ENCODE measurements at regions not wholly inside any gene's neighbourhood (a gene's known extent, or its start where the extent isn't known, plus 50 kb on each side); places are given as distances from the start of the nearest gene placed in this dataset.

DNA sequence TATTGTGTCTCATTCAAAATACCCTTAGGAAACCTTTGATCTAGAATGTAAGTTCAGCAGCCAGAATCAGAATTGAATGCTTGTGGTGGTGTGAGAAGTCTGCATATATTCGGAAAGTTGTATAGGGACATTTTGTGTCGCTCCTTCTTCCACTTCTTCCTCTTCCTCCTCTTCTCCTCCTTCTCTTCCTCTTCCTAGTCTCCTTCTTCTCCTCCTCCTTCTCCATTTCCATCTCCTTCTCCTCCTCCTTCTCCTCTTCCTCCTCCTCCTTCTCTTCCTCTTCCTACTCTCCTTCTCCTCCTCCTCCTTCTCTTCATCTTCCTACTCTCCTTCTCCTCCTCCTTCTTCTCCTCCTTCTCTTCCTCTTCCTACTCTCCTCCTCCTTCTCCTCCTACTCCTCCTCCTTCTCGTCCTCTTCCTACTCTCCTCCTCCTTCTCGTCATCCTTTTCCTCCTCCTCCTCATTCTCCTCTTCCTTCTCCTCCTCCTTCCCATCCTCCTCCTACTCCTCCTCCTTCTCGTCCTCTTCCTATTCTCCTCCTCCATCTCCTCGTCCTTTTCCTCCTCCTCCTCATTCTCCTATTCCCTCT lies 749.3 kb upstream of the GOLIM4 start:
- Histone ChIP-seq H3K4me3 (no peak overlapping the region), H3K9me3 (ENCODE audit: low read depth, low read length) (no peaks in the 10 kb centered on the region), H3K27ac (no peak overlapping the region), H3K9ac (ENCODE audit: insufficient read length) (no peak overlapping the region), H3K36me3 (ENCODE audit: insufficient read depth, low read length) (no peaks in the 10 kb centered on the region)
- TF ChIP-seq EZH2 (IDR thresholded peaks at IDR 0.05) (no peak), FOXP2 (optimal IDR thresholded peaks at IDR 0.05; ENCODE audit: control extremely low read depth, extremely low read length, insufficient read depth) (no peak), POLR2AphosphoS5 (IDR thresholded peaks at IDR 0.05; ENCODE audit: borderline replicate concordance, low read depth, low read length) (no peak)
- DNase-seq (ENCODE audit: low read depth, low spot score), result no peak

DNA sequence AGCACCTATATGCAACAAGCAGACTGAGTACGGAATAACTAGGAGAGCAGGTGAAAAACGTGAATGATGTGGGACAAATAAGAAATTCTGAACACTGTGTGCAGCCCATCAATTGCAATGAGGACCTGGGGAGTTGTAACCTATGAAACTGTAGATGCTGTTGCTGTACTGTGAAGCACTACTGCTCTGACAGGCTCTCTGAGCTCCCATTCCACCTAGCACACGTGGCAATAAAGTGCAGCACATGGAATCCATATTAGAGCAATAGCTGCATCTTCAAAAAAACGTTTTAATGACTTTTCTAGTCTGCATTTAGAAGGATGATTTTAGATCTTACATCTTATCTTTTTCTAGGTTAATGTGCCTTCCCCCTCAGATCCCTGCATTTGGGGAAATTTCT lies 748.7 kb upstream of the GOLIM4 start:
- H3K27ac ChIP-seq, result no peak overlapping the region
- TF ChIP-seq EZH2 (IDR thresholded peaks at IDR 0.05) (no peak), POLR2AphosphoS5 (IDR thresholded peaks at IDR 0.05; ENCODE audit: borderline replicate concordance, low read depth, low read length) (no peak), FOXP2 (optimal IDR thresholded peaks at IDR 0.05; ENCODE audit: control extremely low read depth, extremely low read length, insufficient read depth) (no peak)
- no peak overlapping the region for H3K4me3 ChIP-seq
- H3K9me3 ChIP-seq (ENCODE audit: low read depth, low read length), result no peaks in the 10 kb centered on the region
- no peaks in the 10 kb centered on the region for H3K36me3 ChIP-seq (ENCODE audit: insufficient read depth, low read length)
- no peak overlapping the region for H3K9ac ChIP-seq (ENCODE audit: insufficient read length)
- DNase-seq (ENCODE audit: low read depth, low spot score), result no peak

DNA sequence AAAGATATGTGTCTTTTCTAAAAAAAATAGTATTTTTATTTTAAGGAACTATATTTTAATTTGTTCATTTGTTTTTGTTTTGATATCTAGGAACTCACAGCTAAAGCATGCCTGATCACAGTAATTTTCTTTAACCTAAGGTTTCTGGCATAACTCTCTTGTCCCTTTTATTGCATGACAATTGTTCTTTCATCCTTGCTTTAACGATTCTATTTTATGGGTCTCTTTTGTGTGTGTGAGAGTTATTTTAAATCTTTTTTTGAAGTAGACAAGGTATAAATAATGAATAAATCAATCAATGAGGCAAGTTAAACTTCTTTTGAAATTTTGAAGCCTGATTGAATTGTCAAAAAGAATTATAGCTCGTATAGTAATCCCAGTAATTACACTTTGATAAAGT lies 747.8 kb upstream of the GOLIM4 start:
- no peaks in the 10 kb centered on the region for H3K36me3 ChIP-seq (ENCODE audit: insufficient read depth, low read length)
- H3K9ac ChIP-seq (ENCODE audit: insufficient read length), result no peak overlapping the region
- no peak overlapping the region for H3K4me3 ChIP-seq
- no peak for DNase-seq (ENCODE audit: low read depth, low spot score)
- TF ChIP-seq FOXP2 (optimal IDR thresholded peaks at IDR 0.05; ENCODE audit: control extremely low read depth, extremely low read length, insufficient read depth), result no peak
- TF ChIP-seq EZH2 (IDR thresholded peaks at IDR 0.05), result no peak
- TF ChIP-seq POLR2AphosphoS5 (IDR thresholded peaks at IDR 0.05; ENCODE audit: borderline replicate concordance, low read depth, low read length), result no peak
- H3K27ac ChIP-seq, result no peak overlapping the region
- no peaks in the 10 kb centered on the region for H3K9me3 ChIP-seq (ENCODE audit: low read depth, low read length)

DNA sequence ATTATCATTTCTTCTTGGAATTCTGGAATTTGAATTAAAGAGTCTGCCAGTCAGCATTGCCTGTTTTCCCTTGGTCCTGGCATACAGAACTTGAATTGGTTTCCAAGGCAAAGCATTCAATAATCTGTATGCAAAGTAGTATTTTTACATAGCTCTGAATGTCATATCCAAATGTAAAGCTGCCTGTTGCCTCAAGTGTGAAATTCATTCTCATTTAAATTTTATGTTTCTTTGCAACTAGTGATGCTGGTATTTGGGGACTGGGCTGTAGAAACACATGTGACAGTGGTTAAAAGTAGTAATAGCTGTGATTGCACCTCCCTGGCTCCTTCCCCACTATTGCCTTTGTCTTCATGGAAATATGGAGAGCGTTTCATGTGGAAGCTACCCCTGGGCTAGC lies 743.9 kb upstream of the GOLIM4 start:
- no peak overlapping the region for H3K27ac ChIP-seq
- no peak overlapping the region for H3K4me3 ChIP-seq
- TF ChIP-seq FOXP2 (optimal IDR thresholded peaks at IDR 0.05; ENCODE audit: control extremely low read depth, extremely low read length, insufficient read depth), result no peak

GRCh38 chr3:168834558-168834957 lies 738.8 kb upstream of the GOLIM4 start:
- Histone ChIP-seq H3K9me3 (ENCODE audit: low read depth, low read length) (no peaks in the 10 kb centered on the region), H3K36me3 (ENCODE audit: insufficient read depth, low read length) (no peaks in the 10 kb centered on the region), H3K4me3 (no peak overlapping the region), H3K27ac (no peak overlapping the region), H3K9ac (ENCODE audit: insufficient read length) (no peak overlapping the region)
- DNase-seq (ENCODE audit: low read depth, low spot score), result no peak
- no peak for TF ChIP-seq POLR2AphosphoS5 (IDR thresholded peaks at IDR 0.05; ENCODE audit: borderline replicate concordance, low read depth, low read length)
- no peak for TF ChIP-seq EZH2 (IDR thresholded peaks at IDR 0.05)
- no peak for TF ChIP-seq FOXP2 (optimal IDR thresholded peaks at IDR 0.05; ENCODE audit: control extremely low read depth, extremely low read length, insufficient read depth)

More for the DNA sequence above, 743.9 kb upstream of the GOLIM4 start:
- Histone ChIP-seq H3K9ac (ENCODE audit: insufficient read length) (no peak overlapping the region), H3K36me3 (ENCODE audit: insufficient read depth, low read length) (no peaks in the 10 kb centered on the region), H3K9me3 (ENCODE audit: low read depth, low read length) (no peaks in the 10 kb centered on the region)
- DNase-seq (ENCODE audit: low read depth, low spot score), result no peak

- no peak for DNase-seq (ENCODE audit: low read depth, low spot score)
- no peaks in the 10 kb centered on the region for H3K36me3 ChIP-seq (ENCODE audit: insufficient read depth, low read length)
- no peak overlapping the region for H3K9ac ChIP-seq (ENCODE audit: insufficient read length)
- H3K9me3 ChIP-seq (ENCODE audit: low read depth, low read length), result no peaks in the 10 kb centered on the region
- H3K27ac ChIP-seq, result no peak overlapping the region
- no peak for TF ChIP-seq FOXP2 (optimal IDR thresholded peaks at IDR 0.05; ENCODE audit: control extremely low read depth, extremely low read length, insufficient read depth)
- TF ChIP-seq EZH2 (IDR thresholded peaks at IDR 0.05), result no peak
- TF ChIP-seq POLR2AphosphoS5 (IDR thresholded peaks at IDR 0.05; ENCODE audit: borderline replicate concordance, low read depth, low read length), result no peak
- no peak overlapping the region for H3K4me3 ChIP-seq
These were observed 733.2 kb upstream of the GOLIM4 start for GRCh38 chr3:168828943-168829342.

- no peak overlapping the region for H3K9ac ChIP-seq (ENCODE audit: insufficient read length)
- H3K9me3 ChIP-seq (ENCODE audit: low read depth, low read length), result no peaks in the 10 kb centered on the region
- DNase-seq (ENCODE audit: low read depth, low spot score), result no peak
- H3K27ac ChIP-seq, result no peak overlapping the region
- H3K4me3 ChIP-seq, result no peak overlapping the region
- no peaks in the 10 kb centered on the region for H3K36me3 ChIP-seq (ENCODE audit: insufficient read depth, low read length)
- TF ChIP-seq FOXP2 (optimal IDR thresholded peaks at IDR 0.05; ENCODE audit: control extremely low read depth, extremely low read length, insufficient read depth) (no peak), EZH2 (IDR thresholded peaks at IDR 0.05) (no peak), POLR2AphosphoS5 (IDR thresholded peaks at IDR 0.05; ENCODE audit: borderline replicate concordance, low read depth, low read length) (no peak)
These were observed 732.8 kb upstream of the GOLIM4 start for GRCh38 chr3:168828536-168828935.

- no peaks in the 10 kb centered on the region for H3K36me3 ChIP-seq (ENCODE audit: insufficient read depth, low read length)
- no peak overlapping the region for H3K27ac ChIP-seq
- H3K9ac ChIP-seq (ENCODE audit: insufficient read length), result no peak overlapping the region
- H3K9me3 ChIP-seq (ENCODE audit: low read depth, low read length), result no peaks in the 10 kb centered on the region
- TF ChIP-seq EZH2 (IDR thresholded peaks at IDR 0.05) (no peak), POLR2AphosphoS5 (IDR thresholded peaks at IDR 0.05; ENCODE audit: borderline replicate concordance, low read depth, low read length) (no peak), FOXP2 (optimal IDR thresholded peaks at IDR 0.05; ENCODE audit: control extremely low read depth, extremely low read length, insufficient read depth) (no peak)
- H3K4me3 ChIP-seq, result no peak overlapping the region
- DNase-seq (ENCODE audit: low read depth, low spot score), result no peak
These were observed 732.3 kb upstream of the GOLIM4 start for GRCh38 chr3:168828014-168828413.

- Histone ChIP-seq H3K27ac (no peak overlapping the region), H3K36me3 (ENCODE audit: insufficient read depth, low read length) (no peaks in the 10 kb centered on the region)
- no peak for DNase-seq (ENCODE audit: low read depth, low spot score)
These were observed 728.4 kb upstream of the GOLIM4 start for GRCh38 chr3:168824107-168824506.

More at GRCh38 chr3:168824107-168824506, 728.4 kb upstream of the GOLIM4 start:
- TF ChIP-seq FOXP2 (optimal IDR thresholded peaks at IDR 0.05; ENCODE audit: control extremely low read depth, extremely low read length, insufficient read depth) (no peak), POLR2AphosphoS5 (IDR thresholded peaks at IDR 0.05; ENCODE audit: borderline replicate concordance, low read depth, low read length) (no peak), EZH2 (IDR thresholded peaks at IDR 0.05) (no peak)
- Histone ChIP-seq H3K9ac (ENCODE audit: insufficient read length) (no peak overlapping the region), H3K4me3 (no peak overlapping the region), H3K9me3 (ENCODE audit: low read depth, low read length) (no peaks in the 10 kb centered on the region)
